MM.1S (cell line): ENCODE measurements at regions not wholly inside any gene's neighbourhood (a gene's known extent, or its start where the extent isn't known, plus 50 kb on each side); places are given as distances from the start of the nearest gene placed in this dataset.

ENCODE experiments used
- DNase-seq: peaks from one replicate; pipeline ENCODE4 v3.0.0-alpha.2; 2015
- H2AFZ ChIP-seq: fragments of 300-600 bp; sonication (generic); 2 replicates; pipeline ENCODE4 v1.6.0; 2016; ENCODE audit warnings: antibody characterized with exemption, low read length
- H3F3A ChIP-seq: fragments of 300-600 bp; sonication (generic); 2 replicates; pipeline ENCODE4 v1.6.1; 2016; ENCODE audit warnings: mild to moderate bottlenecking, antibody characterized with exemption, low read length, moderate library complexity, mixed read lengths; ENCODE audit not compliant: insufficient read depth
- H3K27ac ChIP-seq: fragments of 300-600 bp; sonication (generic); 2 replicates; pipeline ENCODE4 v1.5.1; 2016; ENCODE audit warnings: mild to moderate bottlenecking, low read length
- H3K27me3 ChIP-seq: fragments of 300-600 bp; sonication (generic); replicated peaks from 2 replicates; pipeline ENCODE4 v1.6.0; 2016; ENCODE audit warnings: low read length; ENCODE audit not compliant: insufficient read depth
- H3K36me3 ChIP-seq: fragments of 300-600 bp; sonication (generic); replicated peaks from 2 replicates; pipeline ENCODE4 v1.6.1; 2016; ENCODE audit warnings: mild to moderate bottlenecking, low read length, mixed read lengths; ENCODE audit not compliant: insufficient read depth
- H3K4me1 ChIP-seq: fragments of 300-600 bp; sonication (generic); 2 replicates; pipeline ENCODE4 v1.6.1; 2016; ENCODE audit warnings: low read length, mixed read lengths
- H3K4me2 ChIP-seq: fragments of 300-600 bp; sonication (generic); 2 replicates; pipeline ENCODE4 v1.6.0; 2016; ENCODE audit warnings: low read depth, low read length
- H3K4me3 ChIP-seq: fragments of 300-600 bp; sonication (generic); 2 replicates; pipeline ENCODE4 v1.5.1; 2016; ENCODE audit warnings: low read length, mixed read lengths
- H3K79me2 ChIP-seq: fragments of 300-600 bp; sonication (generic); 2 replicates; pipeline ENCODE4 v1.6.1; 2016; ENCODE audit warnings: mixed run types, low read length, mixed read lengths
- H3K9ac ChIP-seq: fragments of 300-600 bp; sonication (generic); 2 replicates; pipeline ENCODE4 v1.6.1; 2016; ENCODE audit warnings: low read length, mixed read lengths
- H3K9me2 ChIP-seq: fragments of 300-600 bp; sonication (generic); replicated peaks from 2 replicates; pipeline ENCODE4 v1.6.1; 2016; ENCODE audit warnings: mild to moderate bottlenecking, low read length, mixed read lengths; ENCODE audit not compliant: insufficient read depth
- H3K9me3 ChIP-seq: fragments of 300-600 bp; sonication (generic); replicated peaks from 2 replicates; pipeline ENCODE4 v1.6.1; 2016; ENCODE audit warnings: mild to moderate bottlenecking, low read length, mixed read lengths; ENCODE audit not compliant: insufficient read depth
- H4K20me1 ChIP-seq: fragments of 300-600 bp; sonication (generic); 2 replicates; pipeline ENCODE4 v1.6.1; 2016; ENCODE audit warnings: mild to moderate bottlenecking, low read length, moderate library complexity, mixed read lengths; ENCODE audit not compliant: insufficient read depth
- CTCF ChIP-seq: fragments of 300-600 bp; sonication (generic); IDR thresholded peaks from 2 replicates; pipeline ENCODE4 v1.5.1; 2016; ENCODE audit warnings: antibody characterized with exemption, low read length, mixed read lengths
- EZH2 ChIP-seq: fragments of 300-600 bp; sonication (generic); optimal IDR thresholded peaks from 2 replicates; pipeline ENCODE3; 2017; ENCODE audit warnings: low read depth, mild to moderate bottlenecking, antibody characterized with exemption, low read length, mixed read lengths
- EZH2phosphoT487 ChIP-seq: fragments of 300-600 bp; sonication (generic); IDR thresholded peaks from 2 replicates; pipeline ENCODE4 v1.6.1; 2018; ENCODE audit warnings: antibody characterized with exemption, low read length

GRCh38 chr2:147499785-147500184, 345.0 kb upstream of the ACVR2A start:
- Histone ChIP-seq H3K4me2 (no peak overlapping the region), H3F3A (no peaks in the 10 kb centered on the region), H3K79me2 (no peaks in the 10 kb centered on the region), H3K4me1 (no peaks in the 10 kb centered on the region), H3K9me2 (no peaks in the 10 kb centered on the region), H3K9ac (no peak overlapping the region), H2AFZ (no peak overlapping the region), H3K9me3 (no peaks in the 10 kb centered on the region), H3K27me3 (no peaks in the 10 kb centered on the region), H3K36me3 (no peaks in the 10 kb centered on the region), H3K27ac (no peak overlapping the region), H3K4me3 (no peak overlapping the region), H4K20me1 (no peaks in the 10 kb centered on the region)
- TF ChIP-seq EZH2phosphoT487 = no peak
- no peak for TF ChIP-seq CTCF
- no peak for TF ChIP-seq EZH2
- no peak for DNase-seq

DNA sequence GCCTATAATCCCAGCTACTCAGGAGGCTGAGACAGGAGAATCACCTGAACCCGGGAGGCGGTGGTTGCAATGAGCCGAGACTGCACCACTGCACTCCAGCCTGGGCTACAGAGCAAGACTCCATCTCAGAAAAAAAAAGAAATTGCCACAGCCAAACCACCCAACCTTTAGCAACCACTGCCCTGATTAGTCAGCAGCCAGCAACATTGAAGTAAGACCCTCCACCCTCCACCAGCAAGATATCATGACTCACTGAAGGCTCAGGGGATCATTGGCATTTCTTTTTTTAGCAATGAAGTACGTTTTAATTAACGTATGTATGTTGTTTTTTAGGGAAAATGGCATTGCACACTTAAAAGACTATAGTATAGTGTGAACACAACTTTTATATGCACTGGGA, 349.1 kb upstream of the ACVR2A start:
- H3K4me3 ChIP-seq = no peak overlapping the region
- H3F3A ChIP-seq = no peaks in the 10 kb centered on the region
- H3K9me3 ChIP-seq = no peaks in the 10 kb centered on the region
- TF ChIP-seq CTCF (no peak), EZH2phosphoT487 (no peak), EZH2 (no peak)
- no peaks in the 10 kb centered on the region for H3K4me1 ChIP-seq
- no peaks in the 10 kb centered on the region for H3K9me2 ChIP-seq
- no peaks in the 10 kb centered on the region for H3K79me2 ChIP-seq
- no peaks in the 10 kb centered on the region for H3K27me3 ChIP-seq
- no peaks in the 10 kb centered on the region for H4K20me1 ChIP-seq
- H2AFZ ChIP-seq = no peak overlapping the region
- no peak overlapping the region for H3K27ac ChIP-seq
- DNase-seq = no peak
- H3K9ac ChIP-seq = no peak overlapping the region
- H3K36me3 ChIP-seq = no peaks in the 10 kb centered on the region
- no peak overlapping the region for H3K4me2 ChIP-seq

DNA sequence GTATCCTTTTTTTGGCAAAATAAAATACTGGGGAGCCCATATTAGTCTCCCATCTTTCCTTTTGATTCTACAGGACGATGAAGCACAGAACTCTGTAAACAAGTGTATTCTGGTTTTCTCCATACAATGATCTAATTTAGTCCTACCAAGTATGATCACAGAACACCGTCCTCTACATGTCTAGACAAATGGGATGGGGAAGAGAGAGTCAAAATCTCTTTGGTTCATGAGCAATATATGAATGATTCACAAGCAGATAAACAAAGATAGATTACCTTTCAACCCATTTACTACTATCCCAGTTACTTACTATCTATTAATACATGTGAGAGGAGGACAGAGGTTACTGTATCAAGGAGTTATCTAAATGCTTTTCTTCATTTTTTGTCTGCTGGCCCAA, 352.4 kb upstream of the ACVR2A start:
- Histone ChIP-seq H3F3A (no peaks in the 10 kb centered on the region), H3K9me3 (no peaks in the 10 kb centered on the region), H3K27ac (no peak overlapping the region), H3K4me1 (no peaks in the 10 kb centered on the region), H3K9me2 (no peaks in the 10 kb centered on the region), H3K79me2 (no peaks in the 10 kb centered on the region), H4K20me1 (no peaks in the 10 kb centered on the region), H3K9ac (no peak overlapping the region), H3K4me3 (no peak overlapping the region), H2AFZ (no peak overlapping the region), H3K36me3 (no peaks in the 10 kb centered on the region), H3K4me2 (no peak overlapping the region), H3K27me3 (no peaks in the 10 kb centered on the region)
- TF ChIP-seq CTCF (no peak), EZH2phosphoT487 (no peak), EZH2 (no peak)
- DNase-seq = no peak

GRCh38 chr2:147491506-147491905, 353.3 kb upstream of the ACVR2A start:
- Histone ChIP-seq H3K4me2 (no peak overlapping the region), H3K36me3 (no peaks in the 10 kb centered on the region), H2AFZ (no peak overlapping the region), H3K9ac (no peak overlapping the region), H3K4me1 (no peaks in the 10 kb centered on the region), H3K9me3 (no peaks in the 10 kb centered on the region), H3K27ac (no peak overlapping the region), H3K4me3 (no peak overlapping the region), H3K27me3 (no peaks in the 10 kb centered on the region), H3F3A (no peaks in the 10 kb centered on the region), H4K20me1 (no peaks in the 10 kb centered on the region), H3K79me2 (no peaks in the 10 kb centered on the region), H3K9me2 (no peaks in the 10 kb centered on the region)
- TF ChIP-seq CTCF (no peak), EZH2phosphoT487 (no peak), EZH2 (no peak)
- DNase-seq = no peak
